Frontal cortex (tissue), 3 donors: ENCODE measurements at regions not wholly inside any gene's neighbourhood (a gene's known extent, or its start where the extent isn't known, plus 50 kb on each side); places are given as distances from the start of the nearest gene placed in this dataset.

Source experiments
- DNase-seq, 2 donors: peaks; one replicate each; pipeline ENCODE4 v3.0.0; 2012; ENCODE audit warnings: low spot score in 2 of 2
- FAIRE-seq: peaks from 2 replicates; lab custom pipeline; 2012; peaks lifted over from hg19 to GRCh38; lab: Jason Lieb, UNC
- donor health status: control.
- donor health status: control.
- donor health status: control.

GRCh38 chr6:146865756-146866379 lies 267.1 kb downstream of the ADGB start:
- FAIRE-seq = no peak
- no peak for DNase-seq

- DNase-seq = no peak
- FAIRE-seq = no peak
Observed at GRCh38 chr6:146866731-146867414, 268.1 kb downstream of the ADGB start.

- FAIRE-seq = no peak
- DNase-seq = no peak
Observed at GRCh38 chr6:146868671-146869209, 270.0 kb downstream of the ADGB start.

- DNase-seq = no peak
Observed at GRCh38 chr6:146870760-146871159, 272.0 kb downstream of the ADGB start.

GRCh38 chr6:146871611-146872425 lies 273.0 kb downstream of the ADGB start:
- DNase-seq (no peak), FAIRE-seq (no peak)

More at GRCh38 chr6:146870760-146871159, 272.0 kb downstream of the ADGB start:
- no peak for FAIRE-seq

- no peak for FAIRE-seq
- DNase-seq = no peak
Observed at GRCh38 chr6:146872426-146872785, 273.6 kb downstream of the ADGB start.

GRCh38 chr6:146874278-146875018 lies 275.7 kb downstream of the ADGB start:
- FAIRE-seq = no peak

GRCh38 chr6:146875927-146876270 lies 277.1 kb downstream of the ADGB start:
- FAIRE-seq (no peak), DNase-seq (no peak)

More at GRCh38 chr6:146874278-146875018, 275.7 kb downstream of the ADGB start:
- no peak for DNase-seq

GRCh38 chr6:146876271-146877151 lies 277.7 kb downstream of the ADGB start:
- FAIRE-seq = no peak

GRCh38 chr6:146878168-146878951 lies 279.6 kb downstream of the ADGB start:
- FAIRE-seq (peak; percentile 51), DNase-seq (no peak)

More at GRCh38 chr6:146876271-146877151, 277.7 kb downstream of the ADGB start:
- DNase-seq = no peak

- FAIRE-seq (no peak), DNase-seq (no peak)
Observed at GRCh38 chr6:146878952-146879340, 280.2 kb downstream of the ADGB start.

GRCh38 chr6:146879406-146880117 lies 280.8 kb downstream of the ADGB start:
- DNase-seq = no peak

GRCh38 chr6:146881228-146882181 lies 282.7 kb downstream of the ADGB start:
- no peak for FAIRE-seq
- DNase-seq = no peak

More at GRCh38 chr6:146879406-146880117, 280.8 kb downstream of the ADGB start:
- FAIRE-seq = no peak

- DNase-seq = no peak
- FAIRE-seq = no peak
Observed at GRCh38 chr6:146883640-146884531, 285.1 kb downstream of the ADGB start.

GRCh38 chr6:146884728-146885127 lies 286.0 kb downstream of the ADGB start:
- no peak for FAIRE-seq
- no peak for DNase-seq
